ENCODE measurements at regions not wholly inside any gene's neighbourhood (a gene's known extent, or its start where the extent isn't known, plus 50 kb on each side); places are given as distances from the start of the nearest gene placed in this dataset.

GRCh38 chr6:9208966-9209365 is 773.6 kb upstream of the SLC35B3 start:
- Histone ChIP-seq H3K27me3 (no peaks in the 10 kb centered on the region), H3K9me3 (no peaks in the 10 kb centered on the region), H3K36me3 (no peaks in the 10 kb centered on the region), H3K4me1 (no peaks in the 10 kb centered on the region), H3K4me3 (no peak overlapping the region), H3K27ac (no peak overlapping the region)
- DNase-seq, result no peak
- no peak for TF ChIP-seq CTCF (IDR thresholded peaks at IDR 0.05 in 4 of 5, conservative IDR thresholded peaks at IDR 0.05 in 1 of 5)
- TF ChIP-seq POLR2A (IDR thresholded peaks at IDR 0.05), result no peak
- in situ Hi-C loops (cut with MboI; ENCODE audit: low sequenced_read_pairs in 4 of 4), result no loop called here
- intact Hi-C loops (cut with DNase I; ENCODE audit: low total_unique reads), result no loop called here
- no peak for ATAC-seq

GRCh38 chr6:9205645-9206044 is 770.3 kb upstream of the SLC35B3 start:
- Histone ChIP-seq H3K9me3 (no peaks in the 10 kb centered on the region), H3K4me1 (no peaks in the 10 kb centered on the region), H3K27me3 (no peaks in the 10 kb centered on the region), H3K27ac (no peak overlapping the region), H3K4me3 (no peak overlapping the region), H3K36me3 (no peaks in the 10 kb centered on the region)
- in situ Hi-C loops (cut with MboI; ENCODE audit: low sequenced_read_pairs in 4 of 4), result no loop called here
- intact Hi-C loops (cut with DNase I; ENCODE audit: low total_unique reads), result no loop called here
- DNase-seq, result no peak
- TF ChIP-seq POLR2A (IDR thresholded peaks at IDR 0.05), result no peak
- TF ChIP-seq CTCF (IDR thresholded peaks at IDR 0.05 in 4 of 5, conservative IDR thresholded peaks at IDR 0.05 in 1 of 5), result no peak
- no peak for ATAC-seq

- Histone ChIP-seq H3K4me1 (no peaks in the 10 kb centered on the region), H3K9me3 (no peaks in the 10 kb centered on the region), H3K36me3 (no peaks in the 10 kb centered on the region), H3K4me3 (no peak overlapping the region), H3K27me3 (no peaks in the 10 kb centered on the region), H3K27ac (no peak overlapping the region)
- DNase-seq (no peak), ATAC-seq (no peak)
- intact Hi-C loops (cut with DNase I; ENCODE audit: low total_unique reads), result no loop called here
- TF ChIP-seq CTCF (IDR thresholded peaks at IDR 0.05 in 4 of 5, conservative IDR thresholded peaks at IDR 0.05 in 1 of 5), result no peak
- in situ Hi-C loops (cut with MboI; ENCODE audit: low sequenced_read_pairs in 4 of 4), result no loop called here
Measured at GRCh38 chr6:9204171-9204570, 768.8 kb upstream of the SLC35B3 start.

GRCh38 chr6:9200712-9201111 is 765.4 kb upstream of the SLC35B3 start:
- Histone ChIP-seq H3K4me3 (no peak overlapping the region), H3K4me1 (no peaks in the 10 kb centered on the region), H3K36me3 (no peaks in the 10 kb centered on the region), H3K9me3 (no peaks in the 10 kb centered on the region), H3K27me3 (no peaks in the 10 kb centered on the region), H3K27ac (no peak overlapping the region)
- in situ Hi-C loops (cut with MboI; ENCODE audit: low sequenced_read_pairs in 4 of 4), result no loop called here
- ATAC-seq (no peak), DNase-seq (no peak)
- TF ChIP-seq POLR2A (IDR thresholded peaks at IDR 0.05) (no peak), CTCF (IDR thresholded peaks at IDR 0.05 in 4 of 5, conservative IDR thresholded peaks at IDR 0.05 in 1 of 5) (no peak)
- intact Hi-C loops (cut with DNase I; ENCODE audit: low total_unique reads), result no loop called here

GRCh38 chr6:9197726-9198125 is 762.4 kb upstream of the SLC35B3 start:
- no peak for DNase-seq
- no peaks in the 10 kb centered on the region for H3K4me1 ChIP-seq
- H3K9me3 ChIP-seq, result no peaks in the 10 kb centered on the region
- H3K4me3 ChIP-seq, result no peak overlapping the region
- no peak for ATAC-seq
- no peaks in the 10 kb centered on the region for H3K36me3 ChIP-seq
- in situ Hi-C loops (cut with MboI; ENCODE audit: low sequenced_read_pairs in 4 of 4) (no loop called here), intact Hi-C loops (cut with DNase I; ENCODE audit: low total_unique reads) (no loop called here)
- H3K27me3 ChIP-seq, result no peaks in the 10 kb centered on the region
- H3K27ac ChIP-seq, result no peak overlapping the region
- no peak for TF ChIP-seq CTCF (IDR thresholded peaks at IDR 0.05 in 4 of 5, conservative IDR thresholded peaks at IDR 0.05 in 1 of 5)
- no peak for TF ChIP-seq POLR2A (IDR thresholded peaks at IDR 0.05)

Data from gastrocnemius medialis (tissue), 4 donors.